ENCODE measurements at regions not wholly inside any gene's neighbourhood (a gene's known extent, or its start where the extent isn't known, plus 50 kb on each side); places are given as distances from the start of the nearest gene placed in this dataset.

DNA sequence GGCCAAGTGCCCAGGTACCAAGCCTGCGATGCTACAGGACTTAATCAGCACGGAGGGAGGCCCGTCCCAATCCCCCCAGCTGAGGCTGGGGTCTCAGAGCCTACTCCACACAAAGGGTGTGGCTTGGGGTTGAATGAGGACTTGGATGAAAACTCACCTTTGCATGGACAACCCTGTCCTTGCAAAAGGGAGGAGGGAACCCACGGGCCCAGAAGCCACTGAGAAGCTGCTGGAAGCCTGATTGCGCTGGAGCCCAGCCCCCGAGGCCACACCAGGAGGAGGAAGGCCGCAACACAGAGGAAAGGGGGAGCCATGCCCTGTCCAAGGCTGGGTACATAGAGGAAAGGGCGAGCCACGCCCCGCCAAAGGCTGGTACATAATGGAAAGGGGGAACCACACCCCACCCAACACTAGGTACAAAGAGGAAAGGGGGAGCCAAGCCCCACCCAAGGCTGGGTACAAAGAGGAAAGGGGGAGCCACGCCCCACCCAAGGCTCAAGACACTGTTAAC, 158.8 kb downstream of the DLL1 start:
- Histone ChIP-seq H2AFZ (no peak overlapping the region), H3K4me1 (ENCODE audit: insufficient read depth) (no peaks in the 10 kb centered on the region), H3F3A (replicated peaks; ENCODE audit: low read depth) (no peaks in the 10 kb centered on the region), H3K27me3 (ENCODE audit: insufficient read depth) (no peaks in the 10 kb centered on the region), H3K9me2 (ENCODE audit: insufficient read depth) (no peaks in the 10 kb centered on the region), H4K20me1 (replicated peaks; ENCODE audit: insufficient read depth) (no peaks in the 10 kb centered on the region), H3K27ac (ENCODE audit: low read depth) (no peak overlapping the region), H3K4me2 (no peak overlapping the region), H3K79me2 (replicated peaks; ENCODE audit: insufficient read depth) (no peaks in the 10 kb centered on the region), H3K36me3 (ENCODE audit: insufficient read depth) (no peaks in the 10 kb centered on the region), H3K4me3 (no peak overlapping the region)
- H3K27me3 Mint-ChIP-seq (ENCODE audit: insufficient read depth, low read depth, poor library complexity) = peaks cover 6% of the 10 kb centered on the region
- TF ChIP-seq, protein P1, sequence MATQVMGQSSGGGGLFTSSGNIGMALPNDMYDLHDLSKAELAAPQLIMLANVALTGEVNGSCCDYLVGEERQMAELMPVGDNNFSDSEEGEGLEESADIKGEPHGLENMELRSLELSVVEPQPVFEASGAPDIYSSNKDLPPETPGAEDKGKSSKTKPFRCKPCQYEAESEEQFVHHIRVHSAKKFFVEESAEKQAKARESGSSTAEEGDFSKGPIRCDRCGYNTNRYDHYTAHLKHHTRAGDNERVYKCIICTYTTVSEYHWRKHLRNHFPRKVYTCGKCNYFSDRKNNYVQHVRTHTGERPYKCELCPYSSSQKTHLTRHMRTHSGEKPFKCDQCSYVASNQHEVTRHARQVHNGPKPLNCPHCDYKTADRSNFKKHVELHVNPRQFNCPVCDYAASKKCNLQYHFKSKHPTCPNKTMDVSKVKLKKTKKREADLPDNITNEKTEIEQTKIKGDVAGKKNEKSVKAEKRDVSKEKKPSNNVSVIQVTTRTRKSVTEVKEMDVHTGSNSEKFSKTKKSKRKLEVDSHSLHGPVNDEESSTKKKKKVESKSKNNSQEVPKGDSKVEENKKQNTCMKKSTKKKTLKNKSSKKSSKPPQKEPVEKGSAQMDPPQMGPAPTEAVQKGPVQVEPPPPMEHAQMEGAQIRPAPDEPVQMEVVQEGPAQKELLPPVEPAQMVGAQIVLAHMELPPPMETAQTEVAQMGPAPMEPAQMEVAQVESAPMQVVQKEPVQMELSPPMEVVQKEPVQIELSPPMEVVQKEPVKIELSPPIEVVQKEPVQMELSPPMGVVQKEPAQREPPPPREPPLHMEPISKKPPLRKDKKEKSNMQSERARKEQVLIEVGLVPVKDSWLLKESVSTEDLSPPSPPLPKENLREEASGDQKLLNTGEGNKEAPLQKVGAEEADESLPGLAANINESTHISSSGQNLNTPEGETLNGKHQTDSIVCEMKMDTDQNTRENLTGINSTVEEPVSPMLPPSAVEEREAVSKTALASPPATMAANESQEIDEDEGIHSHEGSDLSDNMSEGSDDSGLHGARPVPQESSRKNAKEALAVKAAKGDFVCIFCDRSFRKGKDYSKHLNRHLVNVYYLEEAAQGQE (IDR thresholded peaks at IDR 0.05; ENCODE audit: unreplicated experiment) = no peak
- TF ChIP-seq STAT1 (IDR thresholded peaks at IDR 0.05; ENCODE audit: unreplicated experiment) = no peak
- no peak for TF ChIP-seq POLR2AphosphoS5 (IDR thresholded peaks at IDR 0.05; ENCODE audit: low read depth)
- TF ChIP-seq CREB1 (CRISPR knock-in tag; IDR thresholded peaks at IDR 0.05; ENCODE audit: low read depth) = no peak
- TF ChIP-seq NANOG (IDR thresholded peaks at IDR 0.05; ENCODE audit: borderline replicate concordance) = no peak
- TF ChIP-seq, protein P2, sequence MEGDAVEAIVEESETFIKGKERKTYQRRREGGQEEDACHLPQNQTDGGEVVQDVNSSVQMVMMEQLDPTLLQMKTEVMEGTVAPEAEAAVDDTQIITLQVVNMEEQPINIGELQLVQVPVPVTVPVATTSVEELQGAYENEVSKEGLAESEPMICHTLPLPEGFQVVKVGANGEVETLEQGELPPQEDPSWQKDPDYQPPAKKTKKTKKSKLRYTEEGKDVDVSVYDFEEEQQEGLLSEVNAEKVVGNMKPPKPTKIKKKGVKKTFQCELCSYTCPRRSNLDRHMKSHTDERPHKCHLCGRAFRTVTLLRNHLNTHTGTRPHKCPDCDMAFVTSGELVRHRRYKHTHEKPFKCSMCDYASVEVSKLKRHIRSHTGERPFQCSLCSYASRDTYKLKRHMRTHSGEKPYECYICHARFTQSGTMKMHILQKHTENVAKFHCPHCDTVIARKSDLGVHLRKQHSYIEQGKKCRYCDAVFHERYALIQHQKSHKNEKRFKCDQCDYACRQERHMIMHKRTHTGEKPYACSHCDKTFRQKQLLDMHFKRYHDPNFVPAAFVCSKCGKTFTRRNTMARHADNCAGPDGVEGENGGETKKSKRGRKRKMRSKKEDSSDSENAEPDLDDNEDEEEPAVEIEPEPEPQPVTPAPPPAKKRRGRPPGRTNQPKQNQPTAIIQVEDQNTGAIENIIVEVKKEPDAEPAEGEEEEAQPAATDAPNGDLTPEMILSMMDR (conservative IDR thresholded peaks at IDR 0.05; ENCODE audit: low read depth in 2 of 2) = no peak
- no peak for TF ChIP-seq EZH2 (IDR thresholded peaks at IDR 0.05; ENCODE audit: low read depth, unreplicated experiment)
- TF ChIP-seq ZNF114 (CRISPR knock-in tag; IDR thresholded peaks at IDR 0.05) = no peak
- TF ChIP-seq ZNF331 (CRISPR knock-in tag; IDR thresholded peaks at IDR 0.05; ENCODE audit: low read depth) = no peak
- TF ChIP-seq JUNB (IDR thresholded peaks at IDR 0.05; ENCODE audit: unreplicated experiment) = no peak
- H3K4me3 Mint-ChIP-seq = no peak overlapping the region
- DNase-seq (ENCODE audit: low spot score) = no peak
- peaks cover 3% of the 10 kb centered on the region; the same call in 1 of the 3 replicates for H3K4me1 Mint-ChIP-seq
- peaks cover 2% of the 10 kb centered on the region; the same call in 1 of the 3 replicates for H3K36me3 Mint-ChIP-seq (ENCODE audit: low read depth)
- peaks cover 11% of the 10 kb centered on the region; the same call in 2 of the 3 replicates for H3K9me3 Mint-ChIP-seq
- no peak for ATAC-seq
- no peak overlapping the region for H3K27ac Mint-ChIP-seq

DNA sequence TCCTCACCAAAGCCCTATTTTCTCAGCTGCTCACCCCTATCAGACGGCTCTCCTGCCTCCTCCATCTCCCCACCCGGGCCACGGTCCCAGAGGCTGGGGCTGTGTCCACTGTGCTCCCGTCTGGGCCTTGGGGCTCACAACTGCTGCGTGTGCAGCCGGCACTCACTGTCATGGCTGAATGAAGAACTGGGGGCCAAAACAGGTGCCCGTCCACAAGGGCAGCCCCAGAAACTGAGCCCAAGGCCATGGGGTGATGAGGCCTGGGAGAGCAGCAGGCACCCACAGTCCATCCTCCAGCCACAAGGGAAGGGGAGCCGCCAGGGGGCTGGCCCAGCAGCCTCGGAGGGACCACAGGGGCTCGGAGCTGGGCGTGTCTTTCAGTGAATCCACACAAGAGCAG, 159.5 kb downstream of the DLL1 start:
- Mint-ChIP-seq H3K36me3 (ENCODE audit: low read depth) (peaks cover 2% of the 10 kb centered on the region; the same call in 1 of the 3 replicates), H3K27me3 (ENCODE audit: insufficient read depth, low read depth, poor library complexity) (peaks cover 6% of the 10 kb centered on the region), H3K9me3 (peaks cover 8% of the 10 kb centered on the region; the same call in 2 of the 3 replicates), H3K4me1 (peaks cover 3% of the 10 kb centered on the region; the same call in 1 of the 3 replicates), H3K4me3 (no peak overlapping the region), H3K27ac (no peak overlapping the region)
- Histone ChIP-seq H3K4me2 (no peak overlapping the region), H2AFZ (no peak overlapping the region), H3K27me3 (ENCODE audit: insufficient read depth) (no peaks in the 10 kb centered on the region), H3F3A (replicated peaks; ENCODE audit: low read depth) (no peaks in the 10 kb centered on the region), H3K9me2 (ENCODE audit: insufficient read depth) (no peaks in the 10 kb centered on the region), H3K4me3 (no peak overlapping the region), H3K36me3 (ENCODE audit: insufficient read depth) (no peaks in the 10 kb centered on the region), H4K20me1 (replicated peaks; ENCODE audit: insufficient read depth) (no peaks in the 10 kb centered on the region), H3K79me2 (replicated peaks; ENCODE audit: insufficient read depth) (no peaks in the 10 kb centered on the region), H3K4me1 (ENCODE audit: insufficient read depth) (no peaks in the 10 kb centered on the region), H3K27ac (ENCODE audit: low read depth) (no peak overlapping the region)
- DNase-seq (ENCODE audit: low spot score) = no peak
- no peak for ATAC-seq
- no peak for TF ChIP-seq CREB1 (CRISPR knock-in tag; IDR thresholded peaks at IDR 0.05; ENCODE audit: low read depth)
- TF ChIP-seq NANOG (IDR thresholded peaks at IDR 0.05; ENCODE audit: borderline replicate concordance) = no peak
- TF ChIP-seq, protein P1 (IDR thresholded peaks at IDR 0.05; ENCODE audit: unreplicated experiment) = no peak
- no peak for TF ChIP-seq POLR2AphosphoS5 (IDR thresholded peaks at IDR 0.05; ENCODE audit: low read depth)
- TF ChIP-seq EZH2phosphoT487 (IDR thresholded peaks at IDR 0.05; ENCODE audit: unreplicated experiment) = no peak
- TF ChIP-seq, protein P3, sequence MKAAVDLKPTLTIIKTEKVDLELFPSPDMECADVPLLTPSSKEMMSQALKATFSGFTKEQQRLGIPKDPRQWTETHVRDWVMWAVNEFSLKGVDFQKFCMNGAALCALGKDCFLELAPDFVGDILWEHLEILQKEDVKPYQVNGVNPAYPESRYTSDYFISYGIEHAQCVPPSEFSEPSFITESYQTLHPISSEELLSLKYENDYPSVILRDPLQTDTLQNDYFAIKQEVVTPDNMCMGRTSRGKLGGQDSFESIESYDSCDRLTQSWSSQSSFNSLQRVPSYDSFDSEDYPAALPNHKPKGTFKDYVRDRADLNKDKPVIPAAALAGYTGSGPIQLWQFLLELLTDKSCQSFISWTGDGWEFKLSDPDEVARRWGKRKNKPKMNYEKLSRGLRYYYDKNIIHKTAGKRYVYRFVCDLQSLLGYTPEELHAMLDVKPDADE (IDR thresholded peaks at IDR 0.05) = no peak
- no peak for TF ChIP-seq EZH2 (IDR thresholded peaks at IDR 0.05; ENCODE audit: low read depth, unreplicated experiment)
- no peak for TF ChIP-seq STAT1 (IDR thresholded peaks at IDR 0.05; ENCODE audit: unreplicated experiment)
- no peak for TF ChIP-seq ZNF114 (CRISPR knock-in tag; IDR thresholded peaks at IDR 0.05)
- no peak for TF ChIP-seq JUNB (IDR thresholded peaks at IDR 0.05; ENCODE audit: unreplicated experiment)
- TF ChIP-seq ZNF331 (CRISPR knock-in tag; IDR thresholded peaks at IDR 0.05; ENCODE audit: low read depth) = no peak

Measured in GM23338 (cell line).